GM12891 (cell line): ENCODE measurements at regions not wholly inside any gene's neighbourhood (a gene's known extent, or its start where the extent isn't known, plus 50 kb on each side); places are given as distances from the start of the nearest gene placed in this dataset.

ENCODE experiments used
- POLR2A ChIP-seq: IDR thresholded peaks from 2 replicates; pipeline ENCODE4 v1.6.1; 2011; ENCODE audit warnings: low read depth, low read length, control low read depth
- POLR2AphosphoS5 ChIP-seq: IDR thresholded peaks from 2 replicates; pipeline ENCODE4 v1.6.1; 2011; ENCODE audit warnings: low read depth, low read length, control low read depth

GRCh38 chr7:10604128-10604527 lies 369.5 kb upstream of the PHF14 start:
- TF ChIP-seq POLR2A, result no peak
- no peak for TF ChIP-seq POLR2AphosphoS5
